ENCODE measurements at regions not wholly inside any gene's neighbourhood (a gene's known extent, or its start where the extent isn't known, plus 50 kb on each side); places are given as distances from the start of the nearest gene placed in this dataset.
"Not testable (repeated sequence)": the region's sequence is repeated elsewhere in the genome, so short reads cannot be mapped to it uniquely, and the experiment has no call there.

DNA sequence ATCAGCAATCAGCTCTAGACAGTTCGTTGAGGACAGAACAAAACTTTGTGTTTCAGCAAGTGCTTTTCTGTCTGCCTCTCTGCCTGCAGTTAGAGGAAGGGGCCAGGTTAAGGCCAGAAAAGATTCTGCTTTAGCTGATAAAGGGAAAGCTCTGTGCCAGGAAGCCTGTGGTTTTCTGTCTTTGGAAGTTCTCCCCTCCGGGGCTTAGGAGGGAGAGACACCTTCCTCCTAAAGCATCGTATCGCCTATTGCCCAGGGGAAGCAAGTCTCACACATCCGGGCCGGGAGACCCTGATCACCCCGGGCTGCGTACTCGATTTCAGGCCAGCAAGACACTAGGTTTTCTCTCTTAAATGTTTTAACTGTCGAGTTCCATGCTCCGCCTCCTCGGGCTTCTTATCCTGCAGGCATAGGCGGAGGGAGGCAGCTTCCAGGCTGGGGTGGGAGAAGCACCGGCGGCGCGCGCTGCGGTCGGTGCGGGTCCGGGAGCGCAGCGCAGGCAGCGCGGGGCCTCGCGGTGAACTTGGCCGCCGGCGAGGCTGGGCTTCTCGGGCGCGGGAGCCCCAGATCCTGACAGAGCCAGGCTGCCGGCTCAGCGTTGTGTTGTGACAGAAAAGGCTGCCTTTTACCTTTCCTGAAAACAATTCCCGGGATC, 245.4 kb downstream of the BCL2L11 start:
- H3K27me3 Mint-ChIP-seq (ENCODE audit: insufficient read depth, low read depth); H3K36me3 Mint-ChIP-seq; H3K4me1 ChIP-seq; H3K9ac ChIP-seq; H3K79me2 ChIP-seq (ENCODE audit: low read depth); H3K4me3 Mint-ChIP-seq; H3K9me3 ChIP-seq (ENCODE audit: low read depth); H3K36me3 ChIP-seq; H3K27ac Mint-ChIP-seq; H3F3A ChIP-seq (ENCODE audit: low read depth); H3K27me3 ChIP-seq; H3K27ac ChIP-seq; H3K4me1 Mint-ChIP-seq; H4K20me1 ChIP-seq (ENCODE audit: low read depth); H3K9me3 Mint-ChIP-seq: not testable (repeated sequence)
- Histone ChIP-seq H3K4me3 (peak overlapping the region; percentile 9), H3K4me2 (peak overlapping the region; percentile 42), H2AFZ (replicated peaks) (peak overlapping the region; percentile 76)
- DNase-seq (ENCODE audit: low spot score), result peak; percentile 9

DNA sequence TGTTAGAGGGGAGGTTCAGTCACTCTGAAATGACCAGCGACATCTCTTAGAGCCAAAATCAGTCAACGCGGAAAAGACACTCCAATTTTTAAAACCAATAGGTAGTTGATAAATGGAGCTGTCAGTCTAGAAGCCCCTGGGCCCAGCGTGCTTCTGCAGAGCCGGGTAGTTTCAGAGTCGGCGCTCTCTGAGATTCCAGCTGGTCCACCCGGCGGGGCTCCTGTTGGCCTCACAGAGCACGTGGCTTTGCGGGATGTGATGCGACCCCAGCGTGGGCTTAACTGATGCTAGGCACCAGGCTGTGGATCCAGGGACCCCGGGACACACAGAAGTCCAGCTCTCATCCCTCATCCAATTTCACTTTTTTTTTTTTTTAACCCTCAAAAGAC, 245.9 kb downstream of the BCL2L11 start:
- not testable (repeated sequence) for H4K20me1 ChIP-seq (ENCODE audit: low read depth); H3F3A ChIP-seq (ENCODE audit: low read depth); H3K9me3 ChIP-seq (ENCODE audit: low read depth); H3K9me3 Mint-ChIP-seq; H3K4me3 Mint-ChIP-seq; H3K27me3 ChIP-seq; DNase-seq (ENCODE audit: low spot score); H3K27ac Mint-ChIP-seq; H3K4me1 Mint-ChIP-seq; H3K36me3 Mint-ChIP-seq; H3K9ac ChIP-seq; H3K4me1 ChIP-seq; H3K36me3 ChIP-seq; H3K27me3 Mint-ChIP-seq (ENCODE audit: insufficient read depth, low read depth); H3K79me2 ChIP-seq (ENCODE audit: low read depth); H2AFZ ChIP-seq (replicated peaks); H3K27ac ChIP-seq
- H3K4me2 ChIP-seq, result peak overlapping the region; percentile 42
- peak overlapping the region; percentile 9 for H3K4me3 ChIP-seq

DNA sequence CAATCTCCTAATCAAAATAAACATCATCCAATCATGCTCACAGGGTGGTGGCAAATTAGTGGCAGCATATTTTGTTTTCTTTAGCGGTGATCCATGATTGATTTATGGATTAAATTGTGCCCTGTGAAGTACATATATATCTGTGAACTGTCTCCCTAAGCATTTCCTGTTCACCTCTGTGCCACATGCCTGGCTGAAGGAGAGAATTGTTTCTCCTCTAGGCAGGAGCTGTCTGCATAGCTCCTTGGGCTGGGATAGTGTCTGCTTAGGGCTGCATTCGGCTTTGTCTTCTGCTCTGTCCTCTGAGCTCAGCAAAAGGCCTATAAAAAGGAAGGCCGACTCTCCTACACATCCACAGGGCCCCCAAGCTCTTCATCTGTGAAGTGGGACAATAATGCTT, 246.4 kb downstream of the BCL2L11 start:
- not testable (repeated sequence) for H3K27me3 Mint-ChIP-seq (ENCODE audit: insufficient read depth, low read depth); H3K4me3 ChIP-seq; H3K36me3 Mint-ChIP-seq; H3K9me3 Mint-ChIP-seq; H3K4me3 Mint-ChIP-seq; H3K4me1 Mint-ChIP-seq; H3K79me2 ChIP-seq (ENCODE audit: low read depth); H3F3A ChIP-seq (ENCODE audit: low read depth); DNase-seq (ENCODE audit: low spot score); H2AFZ ChIP-seq (replicated peaks); H3K36me3 ChIP-seq; H3K4me1 ChIP-seq; H3K9me3 ChIP-seq (ENCODE audit: low read depth); H4K20me1 ChIP-seq (ENCODE audit: low read depth); H3K9ac ChIP-seq; H3K27me3 ChIP-seq; H3K4me2 ChIP-seq; H3K27ac ChIP-seq; H3K27ac Mint-ChIP-seq

DNA sequence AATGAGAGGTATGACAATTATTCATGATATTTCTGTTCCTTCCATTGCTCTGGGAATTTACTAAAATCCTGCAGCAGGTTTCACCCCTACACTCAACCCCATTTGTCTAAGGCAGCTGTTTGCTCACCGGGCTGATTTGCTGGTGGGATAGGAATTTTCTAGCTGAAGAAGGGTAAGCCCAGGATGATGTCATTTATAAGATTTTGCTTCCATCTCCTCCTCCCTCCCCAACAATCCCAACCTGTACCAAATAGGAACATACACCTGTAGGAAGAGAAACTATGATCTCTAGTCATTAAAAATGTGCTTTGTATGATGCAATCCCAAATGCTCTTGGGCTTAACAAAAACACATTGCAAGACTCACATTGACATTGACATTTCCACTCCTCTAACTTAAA, 247.2 kb downstream of the BCL2L11 start:
- H3K9me3 Mint-ChIP-seq; H3K27ac Mint-ChIP-seq; H3K4me3 ChIP-seq; H3K27me3 Mint-ChIP-seq (ENCODE audit: insufficient read depth, low read depth); H3K27ac ChIP-seq; H3K4me3 Mint-ChIP-seq; H3K4me1 ChIP-seq; H3F3A ChIP-seq (ENCODE audit: low read depth); H3K4me2 ChIP-seq; H3K79me2 ChIP-seq (ENCODE audit: low read depth); H2AFZ ChIP-seq (replicated peaks); H3K27me3 ChIP-seq; DNase-seq (ENCODE audit: low spot score); H4K20me1 ChIP-seq (ENCODE audit: low read depth); H3K9ac ChIP-seq; H3K36me3 Mint-ChIP-seq; H3K36me3 ChIP-seq; H3K9me3 ChIP-seq (ENCODE audit: low read depth); H3K4me1 Mint-ChIP-seq: not testable (repeated sequence)

DNA sequence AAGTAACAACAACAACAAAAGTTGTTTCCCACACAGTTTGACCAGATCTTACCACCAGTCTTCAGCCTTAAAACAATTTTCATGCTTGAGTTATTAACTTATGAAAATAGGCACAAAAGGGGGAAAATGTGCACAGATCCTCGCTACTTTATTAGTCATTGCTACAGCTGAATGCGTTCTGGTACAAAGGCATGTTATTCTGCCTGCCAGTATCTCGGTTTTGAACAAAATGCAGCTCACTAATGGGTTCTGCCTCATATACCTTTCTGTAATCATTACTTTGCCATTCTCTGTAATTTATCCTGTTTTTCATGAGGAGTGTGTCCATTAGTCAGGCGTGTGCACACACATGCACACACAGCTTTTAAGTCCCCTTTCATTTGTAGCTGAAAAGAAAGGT, 247.6 kb downstream of the BCL2L11 start:
- H3K4me3 ChIP-seq; H3K79me2 ChIP-seq (ENCODE audit: low read depth); H3K27me3 Mint-ChIP-seq (ENCODE audit: insufficient read depth, low read depth); H3K4me2 ChIP-seq; H3K9me3 Mint-ChIP-seq; H3K36me3 ChIP-seq; H3K4me1 Mint-ChIP-seq; DNase-seq (ENCODE audit: low spot score); H3K4me1 ChIP-seq; H3K4me3 Mint-ChIP-seq; H3K9me3 ChIP-seq (ENCODE audit: low read depth); H3K27me3 ChIP-seq; H3K27ac Mint-ChIP-seq; H3K27ac ChIP-seq; H4K20me1 ChIP-seq (ENCODE audit: low read depth); H3F3A ChIP-seq (ENCODE audit: low read depth); H3K9ac ChIP-seq; H3K36me3 Mint-ChIP-seq; H2AFZ ChIP-seq (replicated peaks): not testable (repeated sequence)

DNA sequence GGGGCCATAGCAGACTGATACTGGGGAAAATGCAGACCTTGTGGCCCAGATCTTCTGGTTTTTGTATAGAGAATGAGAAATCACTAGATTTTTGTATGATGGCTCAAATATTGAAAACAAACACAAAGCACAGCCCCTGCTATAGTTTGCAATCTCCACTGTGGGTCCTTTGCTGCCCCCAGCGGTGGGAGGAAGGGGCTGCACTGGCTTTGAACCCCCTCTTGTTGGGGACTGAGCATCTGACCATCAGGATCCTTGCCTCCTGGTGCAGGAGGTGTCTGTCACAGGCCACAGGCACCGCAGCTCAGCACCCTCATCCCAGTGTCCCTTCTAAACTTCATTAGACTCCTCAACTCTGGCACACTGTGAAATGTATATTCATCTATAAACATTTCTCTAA, 252.3 kb downstream of the BCL2L11 start:
- H3K4me1 ChIP-seq; H3K9ac ChIP-seq; H3K4me3 Mint-ChIP-seq; H3K27ac Mint-ChIP-seq; H3K79me2 ChIP-seq (ENCODE audit: low read depth); H4K20me1 ChIP-seq (ENCODE audit: low read depth); H3K4me2 ChIP-seq; H3K36me3 ChIP-seq; H3F3A ChIP-seq (ENCODE audit: low read depth); DNase-seq (ENCODE audit: low spot score); H3K9me3 Mint-ChIP-seq; H2AFZ ChIP-seq (replicated peaks); H3K27ac ChIP-seq; H3K4me1 Mint-ChIP-seq; H3K27me3 ChIP-seq; H3K9me3 ChIP-seq (ENCODE audit: low read depth); H3K4me3 ChIP-seq; H3K27me3 Mint-ChIP-seq (ENCODE audit: insufficient read depth, low read depth); H3K36me3 Mint-ChIP-seq: not testable (repeated sequence)

DNA sequence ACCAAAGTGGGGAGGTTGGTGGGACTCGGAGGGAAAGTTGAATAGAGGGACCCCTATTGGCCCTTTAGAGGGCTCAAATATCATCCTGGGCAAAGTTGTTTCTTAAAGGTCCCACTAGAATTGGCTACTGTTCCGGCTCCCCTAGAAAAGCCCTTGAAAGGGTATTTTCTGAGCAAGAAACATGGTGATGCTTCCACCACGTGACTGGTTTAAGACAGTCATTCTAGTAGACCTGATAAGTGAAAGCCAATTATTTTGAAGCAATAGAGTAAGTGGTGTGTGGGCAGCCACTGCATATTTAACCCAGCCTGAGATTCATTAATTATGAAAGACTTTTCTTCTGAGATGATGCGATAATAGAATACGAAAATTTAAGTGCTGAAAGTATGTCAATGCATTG, 253.3 kb downstream of the BCL2L11 start:
- H3F3A ChIP-seq (ENCODE audit: low read depth); H3K36me3 ChIP-seq; H3K9me3 ChIP-seq (ENCODE audit: low read depth); H3K4me1 ChIP-seq; H3K9me3 Mint-ChIP-seq; H3K4me3 Mint-ChIP-seq; H3K27ac Mint-ChIP-seq; H3K27ac ChIP-seq; H3K4me2 ChIP-seq; H3K36me3 Mint-ChIP-seq; DNase-seq (ENCODE audit: low spot score); H3K27me3 Mint-ChIP-seq (ENCODE audit: insufficient read depth, low read depth); H3K4me1 Mint-ChIP-seq; H3K9ac ChIP-seq; H3K4me3 ChIP-seq; H4K20me1 ChIP-seq (ENCODE audit: low read depth); H3K79me2 ChIP-seq (ENCODE audit: low read depth); H3K27me3 ChIP-seq; H2AFZ ChIP-seq (replicated peaks): not testable (repeated sequence)

DNA sequence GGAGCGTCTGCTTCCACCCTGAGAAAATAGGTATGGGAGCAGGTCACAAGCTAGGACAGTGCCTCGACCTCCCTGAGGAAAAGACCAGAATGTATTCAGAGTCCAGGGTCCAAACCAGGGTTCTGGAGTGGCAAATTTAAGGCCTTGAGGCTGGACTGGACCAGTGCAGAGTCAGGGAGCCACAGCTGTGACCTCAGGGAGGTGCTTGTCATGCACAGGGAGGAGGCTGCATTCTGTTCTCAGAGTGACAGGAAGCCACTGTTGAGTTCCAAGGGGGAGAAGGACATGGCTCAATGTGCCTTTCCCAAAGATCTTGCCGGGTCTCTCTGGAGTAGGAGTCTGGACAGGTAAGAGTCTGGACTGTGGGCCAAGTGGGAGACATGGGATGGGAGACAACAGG, 254.0 kb downstream of the BCL2L11 start:
- H3K4me1 Mint-ChIP-seq, result not testable (repeated sequence)

More for the DNA sequence above, 254.0 kb downstream of the BCL2L11 start:
- not testable (repeated sequence) for H3K4me3 ChIP-seq; H3K27ac ChIP-seq; H3K9me3 ChIP-seq (ENCODE audit: low read depth); H3K27me3 Mint-ChIP-seq (ENCODE audit: insufficient read depth, low read depth); H3K27me3 ChIP-seq; H3K79me2 ChIP-seq (ENCODE audit: low read depth); H3K4me1 ChIP-seq; H3F3A ChIP-seq (ENCODE audit: low read depth); H3K4me3 Mint-ChIP-seq; DNase-seq (ENCODE audit: low spot score); H3K9me3 Mint-ChIP-seq; H2AFZ ChIP-seq (replicated peaks); H4K20me1 ChIP-seq (ENCODE audit: low read depth); H3K27ac Mint-ChIP-seq; H3K4me2 ChIP-seq; H3K36me3 Mint-ChIP-seq; H3K36me3 ChIP-seq; H3K9ac ChIP-seq

All from neural progenitor cell (in vitro differentiated cells).